DMS53 (cell line): ENCODE measurements at regions not wholly inside any gene's neighbourhood (a gene's known extent, or its start where the extent isn't known, plus 50 kb on each side); places are given as distances from the start of the nearest gene placed in this dataset.
"Not testable (repeated sequence)": the region's sequence is repeated elsewhere in the genome, so short reads cannot be mapped to it uniquely, and the experiment has no call there.

Experiments
- DNase-seq: peaks from one replicate; lab custom pipeline; 2025; lab: John Stamatoyannopoulos, UW

DNA sequence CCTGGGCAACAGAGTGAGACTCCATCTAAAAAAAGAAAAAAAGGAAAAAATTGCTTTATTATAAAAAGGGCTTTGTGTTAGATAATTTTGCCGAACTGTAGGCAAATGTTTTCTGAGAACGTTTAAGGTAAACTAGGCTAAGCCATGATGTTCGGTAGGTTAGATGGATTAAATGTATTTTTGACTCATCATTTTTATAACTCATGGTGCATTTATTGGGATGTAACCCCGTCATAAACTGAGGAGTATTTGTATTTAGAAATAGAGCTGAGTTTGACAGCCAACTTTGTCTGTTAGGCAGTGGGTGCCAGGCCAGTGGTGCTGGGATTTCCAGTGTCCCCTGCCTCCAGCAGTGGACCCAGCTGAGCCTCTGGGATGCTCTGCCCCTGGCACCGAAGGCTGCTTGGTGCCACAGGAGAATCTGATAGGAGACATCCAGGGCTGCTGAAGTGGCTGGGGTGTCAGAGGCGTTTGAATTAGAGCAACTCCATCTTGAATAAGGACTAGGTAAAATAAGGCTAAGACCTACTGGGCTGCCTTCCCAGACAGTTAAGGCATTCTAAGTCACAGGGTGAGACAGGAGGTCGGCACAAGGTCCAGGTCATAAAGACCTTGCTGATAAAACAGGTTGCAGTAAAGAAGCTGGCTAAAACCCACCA is 114.9 kb upstream of the EEPD1 start:
- no peak for DNase-seq

GRCh38 chr7:36039243-36039642 is 113.8 kb upstream of the EEPD1 start:
- no peak for DNase-seq

DNA sequence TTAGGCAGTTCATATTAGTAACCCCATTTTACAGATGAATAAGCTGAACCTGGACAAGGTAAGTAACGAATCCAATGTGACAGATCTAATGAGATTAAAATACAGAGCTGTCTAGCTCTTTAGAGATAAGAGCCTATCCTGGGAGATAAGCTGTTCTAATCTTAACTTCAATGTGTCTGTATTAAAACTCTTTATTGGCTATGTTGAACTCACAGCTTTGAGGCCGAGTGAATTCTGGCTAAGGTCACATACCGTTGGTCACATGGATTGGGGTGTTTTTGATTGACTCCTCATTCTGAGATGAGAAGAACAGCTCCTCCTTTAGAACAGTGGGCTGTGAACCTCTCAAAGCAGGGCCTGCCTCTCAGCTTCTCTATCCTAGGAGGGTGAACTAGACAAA is 113.4 kb upstream of the EEPD1 start:
- no peak for DNase-seq

- DNase-seq: no peak
Measured at GRCh38 chr7:36040679-36041078, 112.4 kb upstream of the EEPD1 start.

DNA sequence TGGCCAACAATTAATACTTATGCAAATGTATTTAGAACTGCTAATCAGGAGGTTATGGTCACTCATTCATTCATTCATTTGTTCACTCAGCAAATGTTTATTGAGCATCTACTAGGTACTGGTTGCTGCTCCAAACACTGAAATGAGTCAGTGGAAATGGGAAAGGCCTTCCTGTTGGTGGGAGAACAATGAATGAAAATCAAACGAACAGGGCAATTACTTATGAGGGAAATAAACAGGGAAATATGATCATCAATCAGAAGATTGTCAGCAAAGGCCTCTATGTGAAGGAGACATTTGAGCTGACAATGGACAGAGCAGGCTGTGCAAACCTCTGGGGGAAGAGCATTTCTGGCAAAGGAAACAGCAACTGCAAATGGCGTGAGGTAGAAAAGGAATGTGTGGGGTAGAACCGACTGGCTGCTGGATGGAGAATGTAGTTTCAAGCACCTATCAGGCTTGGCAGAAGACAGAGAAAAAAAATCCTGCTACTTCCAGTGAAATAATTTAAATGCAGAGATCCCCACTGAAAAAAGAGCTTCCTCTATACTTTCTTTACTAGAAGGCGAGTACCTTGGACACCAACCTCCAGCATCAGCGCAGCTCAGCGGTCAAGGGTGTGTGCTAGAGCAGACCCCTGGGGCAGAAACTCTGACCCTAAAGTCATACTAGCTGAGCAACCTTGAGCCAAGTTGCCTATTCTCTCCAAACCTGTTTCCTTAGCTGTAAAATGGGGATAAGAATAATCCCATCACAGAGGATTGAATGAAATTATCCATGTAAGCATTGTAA is 108.8 kb upstream of the EEPD1 start:
- DNase-seq: no peak

- no peak for DNase-seq
Measured at GRCh38 chr7:36045326-36045725, 107.7 kb upstream of the EEPD1 start.

- DNase-seq: no peak
Measured at GRCh38 chr7:36045830-36046341, 107.2 kb upstream of the EEPD1 start.

- DNase-seq: peak; percentile 12
Measured at GRCh38 chr7:36047091-36047658, 105.9 kb upstream of the EEPD1 start.

- DNase-seq: no peak
Measured at GRCh38 chr7:36048141-36048901, 104.7 kb upstream of the EEPD1 start.

DNA sequence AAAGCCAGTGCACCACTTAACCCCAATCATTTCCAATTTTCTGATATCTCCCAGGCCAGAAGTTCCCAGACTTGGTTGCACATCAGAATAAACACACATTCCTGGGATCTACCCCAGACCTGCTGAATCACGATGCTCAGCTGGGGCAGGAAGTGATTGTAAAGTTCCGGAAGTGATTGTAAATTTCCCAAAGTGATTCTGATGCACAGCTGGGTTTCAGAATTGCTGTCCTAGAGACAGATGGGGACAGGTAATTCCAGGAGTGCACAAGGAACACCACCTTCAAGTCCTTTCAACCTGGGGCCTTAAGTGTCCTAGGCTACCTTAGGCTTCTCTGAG is 104.2 kb upstream of the EEPD1 start:
- no peak for DNase-seq

DNA sequence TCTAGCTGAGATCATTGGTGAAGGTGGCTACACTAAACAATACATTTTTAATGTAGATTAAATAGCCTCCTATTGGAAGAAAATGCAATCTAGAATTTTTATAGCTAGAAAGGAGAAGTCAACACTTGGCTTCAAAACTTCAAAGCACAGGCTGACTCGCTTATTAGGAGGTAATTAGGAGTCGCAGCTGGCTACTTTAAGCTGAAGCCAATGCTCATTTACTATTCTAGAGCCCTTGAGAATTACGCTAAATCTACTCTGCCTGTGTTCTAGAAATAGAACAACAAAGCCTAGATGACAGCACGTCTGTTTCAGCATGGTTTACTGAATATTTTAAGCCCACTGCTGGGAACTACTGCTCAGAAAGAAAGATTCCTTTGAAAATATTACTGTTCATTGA is 101.6 kb upstream of the EEPD1 start:
- DNase-seq: no peak

DNA sequence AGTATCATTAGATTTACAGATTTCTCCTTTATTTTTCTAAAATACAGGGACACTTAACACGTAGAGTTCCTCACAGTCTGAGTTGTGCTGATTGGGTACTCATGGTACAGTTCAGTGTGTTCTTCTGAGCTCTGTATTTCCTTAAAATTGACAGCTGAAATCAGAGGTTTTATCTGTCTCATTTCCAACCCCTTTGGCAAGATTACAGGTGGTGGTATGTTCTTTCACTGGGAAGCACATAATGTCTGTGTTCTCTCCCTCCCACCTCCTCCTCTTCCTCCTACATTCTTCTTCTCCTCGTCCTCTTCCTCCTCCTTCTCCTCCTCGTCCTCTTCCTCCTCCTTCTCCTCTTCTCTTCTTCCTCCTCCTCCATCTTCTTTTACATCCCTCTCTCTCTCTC is 99.5 kb upstream of the EEPD1 start:
- DNase-seq: no peak

- peak; percentile 55 for DNase-seq
Measured at GRCh38 chr7:36054637-36055036, 98.4 kb upstream of the EEPD1 start.

- peak; percentile 22 for DNase-seq
Measured at GRCh38 chr7:36055207-36055606, 97.8 kb upstream of the EEPD1 start.

GRCh38 chr7:36057323-36057722 is 95.7 kb upstream of the EEPD1 start:
- DNase-seq: no peak

DNA sequence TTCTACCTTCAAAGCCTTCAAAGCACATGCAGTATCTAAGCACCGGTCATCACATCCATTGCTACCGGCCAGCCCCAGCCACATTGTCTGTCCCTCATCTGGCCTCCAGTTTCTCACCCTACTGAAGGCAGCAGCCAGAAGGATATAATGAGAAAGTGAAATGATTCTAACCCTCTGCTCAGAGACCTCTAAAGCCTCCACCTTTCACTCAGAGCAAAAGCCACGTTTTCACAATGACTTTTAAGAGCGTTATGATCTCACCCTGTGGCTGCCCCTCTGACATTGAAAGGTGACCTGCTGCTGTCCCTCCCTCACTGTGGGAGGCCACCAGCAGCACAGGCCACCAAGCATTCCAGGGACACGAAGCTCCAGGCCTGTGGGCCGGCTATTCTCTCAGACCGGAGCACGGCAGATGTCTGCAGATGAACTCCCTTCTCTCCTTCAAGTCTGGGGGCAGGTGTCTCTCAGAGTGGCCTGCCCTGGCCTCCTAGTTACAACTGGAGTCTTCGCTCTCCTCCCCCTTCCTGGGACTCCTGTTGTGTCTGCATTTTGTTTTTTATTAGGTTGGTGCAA is 94.9 kb upstream of the EEPD1 start:
- DNase-seq: no peak

DNA sequence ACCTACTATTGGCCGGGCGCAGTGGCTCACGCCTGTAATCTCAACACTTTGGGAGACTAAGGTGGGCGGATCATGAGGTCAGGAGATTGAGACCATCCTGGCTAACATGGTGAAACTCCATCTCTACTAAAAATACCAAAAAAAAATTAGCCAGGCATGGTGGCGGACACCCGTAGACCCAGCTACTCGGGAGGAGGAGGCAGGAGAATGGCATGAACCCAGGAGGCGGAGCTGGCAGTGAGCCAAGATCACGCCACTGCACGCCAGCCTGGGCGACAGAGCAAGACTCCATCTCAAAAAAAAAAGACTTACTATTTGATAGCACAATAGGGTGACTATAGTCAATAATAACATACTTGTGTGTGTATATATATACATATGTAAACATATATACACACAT is 92.7 kb upstream of the EEPD1 start:
- not testable (repeated sequence) for DNase-seq

DNA sequence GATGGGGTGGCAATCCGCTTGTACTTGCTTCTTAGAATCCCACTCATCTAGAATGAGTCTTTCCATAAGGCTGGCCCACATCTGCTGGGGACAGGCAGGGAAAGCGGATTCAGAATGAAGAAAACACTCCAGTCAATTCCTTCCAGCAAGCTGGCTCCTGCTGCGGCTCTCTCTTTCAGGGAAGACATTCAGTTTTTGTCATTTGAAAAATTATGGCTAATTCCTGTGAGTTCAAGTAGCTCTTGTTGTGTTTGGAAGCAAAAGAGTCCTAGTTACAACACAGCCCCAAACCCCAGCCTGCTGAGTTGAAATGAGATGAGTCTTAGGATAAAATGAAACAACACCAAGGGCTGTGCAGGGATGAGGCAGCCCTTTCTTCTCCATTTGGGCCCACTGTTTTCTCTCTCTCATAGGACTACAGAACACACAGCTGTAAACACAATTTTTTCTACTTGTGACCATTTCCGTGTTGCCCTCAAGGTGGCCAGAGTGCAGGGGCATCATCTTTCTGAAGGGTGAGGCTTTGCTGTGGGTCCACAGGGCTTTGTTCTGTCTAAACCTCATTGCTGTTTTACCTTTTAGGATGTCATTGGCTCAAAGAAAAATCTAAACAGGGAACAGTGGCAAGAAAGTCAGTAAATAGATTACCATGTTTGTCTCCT is 90.8 kb upstream of the EEPD1 start:
- peak; percentile 13 for DNase-seq

DNA sequence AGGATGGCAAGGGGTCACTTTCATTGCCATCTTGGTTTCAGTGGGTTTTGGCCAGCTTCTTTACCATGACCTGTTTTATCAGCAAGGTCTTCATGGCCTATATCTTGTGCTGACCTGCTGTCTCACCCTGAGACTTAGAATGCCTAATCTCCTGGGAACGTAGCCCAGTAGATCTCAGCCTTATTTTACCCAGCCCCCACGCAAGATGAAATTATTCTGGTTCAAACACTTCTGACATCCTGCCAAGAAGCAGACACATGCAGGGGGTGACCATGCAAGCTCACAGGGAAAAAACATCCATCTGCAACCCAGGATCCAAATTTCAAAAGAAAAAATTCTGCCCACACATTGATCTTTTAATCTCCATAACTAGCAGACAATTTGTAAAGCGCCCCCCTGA is 88.4 kb upstream of the EEPD1 start:
- no peak for DNase-seq

GRCh38 chr7:36065563-36066342 is 87.3 kb upstream of the EEPD1 start:
- not testable (repeated sequence) for DNase-seq

- DNase-seq: no peak
Measured at GRCh38 chr7:36066343-36066664, 86.8 kb upstream of the EEPD1 start.
